H1 (cell line): ENCODE measurements at regions not wholly inside any gene's neighbourhood (a gene's known extent, or its start where the extent isn't known, plus 50 kb on each side); places are given as distances from the start of the nearest gene placed in this dataset.

Source experiments
- CTCF ChIA-PET: fragments of 300-600 bp; sonication (Branson Sonifier 250); formaldehyde crosslinking; loops from one replicate; lab custom pipeline; 2021; ENCODE audit not compliant: partially characterized antibody; lab: Charles Lee
- POLR2A ChIA-PET: fragments of 300-600 bp; sonication (Branson Sonifier 250); formaldehyde crosslinking; loops from one replicate; lab custom pipeline; 2021; ENCODE audit warnings: inconsistent platforms; ENCODE audit not compliant: partially characterized antibody; lab: Charles Lee
- DNase-seq, 2 experiments: peaks; one replicate each; pipeline versions ENCODE4 v3.0.0 to v3.0.0-alpha.2; 2010 to 2022; ENCODE audit warnings: low spot score in 2 of 2, low read depth in 1 of 2, mixed read lengths in 1 of 2
- FAIRE-seq: peaks from 2 replicates; lab custom pipeline; 2011; peaks lifted over from hg19 to GRCh38; lab: Jason Lieb, UNC
- H2AFZ ChIP-seq: 2 replicates; pipeline ENCODE4 v1.8.1; 2012; ENCODE audit warnings: low read length, inconsistent platforms
- H2AK5ac ChIP-seq: 2 replicates; pipeline ENCODE4 v1.6.1; 2013; ENCODE audit warnings: low read depth, low read length
- H2BK120ac ChIP-seq: replicated peaks from 2 replicates; pipeline ENCODE3; 2013; ENCODE audit warnings: low read depth, low read length, inconsistent platforms
- H2BK12ac ChIP-seq: 2 replicates; pipeline ENCODE4 v1.6.1; 2013; ENCODE audit warnings: low read depth, low read length
- H2BK15ac ChIP-seq: 2 replicates; pipeline ENCODE4 v1.6.1; 2013; ENCODE audit warnings: low read length
- H2BK20ac ChIP-seq: 2 replicates; pipeline ENCODE4 v1.6.1; 2013; ENCODE audit warnings: low read length
- H2BK5ac ChIP-seq: 2 replicates; pipeline ENCODE4 v1.6.1; 2013; ENCODE audit warnings: low read depth, low read length
- H3K14ac ChIP-seq: 2 replicates; pipeline ENCODE4 v1.6.1; 2013; ENCODE audit warnings: inconsistent platforms; ENCODE audit not compliant: insufficient read length
- H3K18ac ChIP-seq: 2 replicates; pipeline ENCODE4 v1.6.1; 2013; ENCODE audit warnings: low read length; ENCODE audit errors: extremely low read depth
- H3K23ac ChIP-seq: 2 replicates; pipeline ENCODE4 v1.6.1; 2013; ENCODE audit warnings: inconsistent platforms; ENCODE audit not compliant: insufficient read length
- H3K23me2 ChIP-seq: 2 replicates; pipeline ENCODE4 v1.6.1; 2013; ENCODE audit warnings: low read depth, low read length
- H3K27ac ChIP-seq: 2 replicates; pipeline ENCODE4 v1.6.1; 2011; ENCODE audit warnings: low read depth, low read length, inconsistent platforms
- H3K27me3 ChIP-seq, 4 experiments: replicated peaks in 1 of 4; 1 replicate in 1 of 4; 2 replicates in 3 of 4; pipeline versions ENCODE4 v1.6.1 to v1.8.1; 2011 to 2013; ENCODE audit warnings: low read length in 3 of 4, mild to moderate bottlenecking in 3 of 4, inconsistent platforms in 2 of 4, mixed read lengths in 2 of 4, moderate library complexity in 1 of 4; ENCODE audit not compliant: control insufficient read depth in 3 of 4, insufficient read depth in 3 of 4; ENCODE audit errors: extremely low read depth in 1 of 4
- H3K36me3 ChIP-seq, 4 experiments: 2 replicates each; pipeline versions ENCODE4 v1.6.1 to v1.8.1; 2011 to 2013; ENCODE audit warnings: mild to moderate bottlenecking in 4 of 4, low read length in 3 of 4, moderate library complexity in 2 of 4, control low read depth in 1 of 4, inconsistent platforms in 1 of 4; ENCODE audit not compliant: insufficient read depth in 4 of 4, control insufficient read depth in 2 of 4
- H3K4ac ChIP-seq: replicated peaks from 2 replicates; pipeline ENCODE3; 2013; ENCODE audit warnings: low read length, low read depth, mixed read lengths, inconsistent platforms; ENCODE audit not compliant: insufficient read length
- H3K4me1 ChIP-seq, 4 experiments: replicated peaks in 1 of 4; 1 replicate in 1 of 4; 2 replicates in 3 of 4; pipeline versions ENCODE4 v1.6.1 to v1.8.1; 2011 to 2013; ENCODE audit warnings: low read length in 3 of 4, inconsistent platforms in 2 of 4, mixed read lengths in 1 of 4; ENCODE audit not compliant: insufficient read depth in 4 of 4, control insufficient read depth in 3 of 4
- H3K4me2 ChIP-seq, 2 experiments: 2 replicates each; pipeline versions ENCODE4 v1.6.1 to v1.8.1; 2011 to 2013; ENCODE audit warnings: low read depth in 2 of 2, low read length in 2 of 2, control low read depth in 1 of 2, inconsistent platforms in 1 of 2, mild to moderate bottlenecking in 1 of 2; ENCODE audit not compliant: insufficient read depth in 1 of 2
- H3K4me3 ChIP-seq, 4 experiments: fragments of 200-600, 300-600 bp in 1 of 4; sonication (generic), shearing (Covaris generic), sonication (Bioruptor Twin) in 1 of 4; 2 replicates each; pipeline versions ENCODE4 v1.5.1 to v1.8.1; 2011 to 2016; ENCODE audit warnings: low read length in 4 of 4, low read depth in 3 of 4, control low read depth in 2 of 4, inconsistent platforms in 2 of 4, mild to moderate bottlenecking in 2 of 4, mixed read lengths in 1 of 4, moderate library complexity in 1 of 4; ENCODE audit not compliant: insufficient read depth in 2 of 4; ENCODE audit errors: extremely low read depth in 1 of 4
- H3K56ac ChIP-seq: replicated peaks from 2 replicates; pipeline ENCODE3; 2013; ENCODE audit warnings: low read depth, mild to moderate bottlenecking, mixed read lengths, low read length, inconsistent platforms; ENCODE audit not compliant: insufficient read length
- H3K79me1 ChIP-seq: 2 replicates; pipeline ENCODE4 v1.6.1; 2013; ENCODE audit warnings: low read depth, low read length, control low read depth
- H3K79me2 ChIP-seq, 2 experiments: 2 replicates each; pipeline versions ENCODE4 v1.6.1 to v1.8.1; 2012 to 2013; ENCODE audit warnings: low read length in 2 of 2, mild to moderate bottlenecking in 2 of 2, inconsistent platforms in 1 of 2; ENCODE audit not compliant: insufficient read depth in 2 of 2, control insufficient read depth in 1 of 2
- H3K9ac ChIP-seq, 4 experiments: replicated peaks in 1 of 4; 1 replicate in 1 of 4; 2 replicates in 3 of 4; pipeline versions ENCODE4 v1.6.1 to v1.8.1; 2011 to 2013; ENCODE audit warnings: low read depth in 3 of 4, low read length in 3 of 4, control low read depth in 2 of 4, mild to moderate bottlenecking in 2 of 4, moderate library complexity in 2 of 4, inconsistent platforms in 1 of 4; ENCODE audit errors: extremely low read depth in 1 of 4
- H3K9me3 ChIP-seq, 2 experiments: 2 replicates each; pipeline versions ENCODE4 v1.6.1 to v1.8.1; 2012 to 2013; ENCODE audit warnings: mild to moderate bottlenecking in 2 of 2, moderate library complexity in 2 of 2, control low read depth in 1 of 2, inconsistent platforms in 1 of 2, low read depth in 1 of 2, low read length in 1 of 2, mixed read lengths in 1 of 2; ENCODE audit not compliant: insufficient read depth in 2 of 2
- H4K20me1 ChIP-seq, 2 experiments: replicated peaks in 1 of 2; 2 replicates each; pipeline versions ENCODE3 to v1.8.1; 2011 to 2013; ENCODE audit warnings: inconsistent platforms in 2 of 2, low read length in 2 of 2, mild to moderate bottlenecking in 1 of 2; ENCODE audit not compliant: insufficient read depth in 2 of 2, control insufficient read depth in 1 of 2
- H4K5ac ChIP-seq: 2 replicates; pipeline ENCODE4 v1.6.1; 2013; ENCODE audit warnings: low read length, low read depth, mixed read lengths, inconsistent platforms; ENCODE audit not compliant: insufficient read length
- H4K8ac ChIP-seq: 2 replicates; pipeline ENCODE4 v1.8.0; 2013; ENCODE audit warnings: mild to moderate bottlenecking, moderate library complexity, low read length, inconsistent platforms; ENCODE audit not compliant: insufficient read depth; ENCODE audit errors: extremely low read depth
- H4K91ac ChIP-seq: replicated peaks from 2 replicates; pipeline ENCODE3; 2013; ENCODE audit warnings: low read length, mixed read lengths, inconsistent platforms; ENCODE audit not compliant: insufficient read length
- CHD1 ChIP-seq: IDR thresholded peaks from 2 replicates; pipeline ENCODE4 v1.6.1; 2012; ENCODE audit warnings: low read depth, low read length, improper control_type of control experiment
- CTBP2 ChIP-seq: IDR thresholded peaks from 2 replicates; pipeline ENCODE4 v1.7.0; 2011; ENCODE audit warnings: borderline replicate concordance, mild to moderate bottlenecking, moderate library complexity, mixed read lengths, low read length; ENCODE audit not compliant: insufficient read depth, insufficient read length
- SRF ChIP-seq: IDR thresholded peaks from 2 replicates; pipeline ENCODE4 v1.6.1; 2011; ENCODE audit warnings: mild to moderate bottlenecking, low read depth, low read length, moderate library complexity
- TAF1 ChIP-seq: IDR thresholded peaks from 2 replicates; pipeline ENCODE4 v1.6.1; 2011; ENCODE audit warnings: mild to moderate bottlenecking, low read depth, low read length
- WGBS, 2 experiments: shearing (Covaris generic) in 1 of 2; methylation state at CpG; one replicate each; pipeline versions ENCODE4 v1.1.6 to v1.1.7; 2013 to 2015; ENCODE audit warnings: low lambda C conversion rate in 2 of 2, mixed read lengths in 2 of 2, inconsistent platforms in 1 of 2, low coverage in 1 of 2, missing lambda C conversion rate in 1 of 2; ENCODE audit not compliant: insufficient replicate concordance in 2 of 2, insufficient coverage in 1 of 2, insufficient read length in 1 of 2; ENCODE audit errors: extremely low coverage in 1 of 2, missing lambda C conversion rate in 1 of 2; 5-methylcytosine and 5-hydroxymethylcytosine counted together

DNA sequence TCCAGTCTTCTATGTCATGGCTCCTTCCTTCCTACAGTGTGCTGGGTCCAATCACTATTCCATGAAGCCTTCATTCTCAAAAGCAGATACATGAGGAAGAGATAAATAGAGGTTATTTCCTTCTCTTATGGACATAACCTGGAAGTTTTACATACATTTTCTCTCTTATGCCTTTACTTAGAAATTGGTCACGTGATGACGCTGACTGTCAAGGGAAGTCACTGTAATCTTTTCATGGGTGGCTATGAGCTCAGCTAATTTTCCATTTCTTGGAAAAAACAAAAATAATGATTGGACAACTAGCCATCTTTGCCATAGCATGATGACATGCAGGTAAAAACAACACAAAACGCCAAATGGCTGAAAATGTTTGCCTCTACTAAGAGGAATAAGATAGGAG lies 151.6 kb upstream of the PRSS16 start:
- POLR2A ChIA-PET: no interaction called here
- peak overlapping the region; percentile 73 to 86; a peak in 3 of 4 replicates for H3K4me2 ChIP-seq

More for the DNA sequence above, 151.6 kb upstream of the PRSS16 start:
- TF ChIP-seq SRF (no peak), CHD1 (no peak), TAF1 (no peak), CTBP2 (no peak)
- Histone ChIP-seq H2BK5ac (no peak overlapping the region), H3K23me2 (peaks cover 6% of the 10 kb centered on the region), H4K91ac (no peak overlapping the region), H3K27me3 (no peaks in the 10 kb centered on the region; a peak in 1 of 7 replicates), H3K79me1 (no peaks in the 10 kb centered on the region), H2BK20ac (no peak overlapping the region), H3K36me3 (no peaks in the 10 kb centered on the region), H3K4me3 (peak overlapping the region in 2 of 4 experiments; percentile 81 to 85; a peak in 3 of 8 replicates), H2BK12ac (no peak overlapping the region), H3K23ac (no peak overlapping the region), H3K4me1 (no peaks in the 10 kb centered on the region; a peak in 2 of 7 replicates), H2AK5ac (no peak overlapping the region), H3K56ac (no peak overlapping the region), H3K4ac (no peak overlapping the region), H3K27ac (no peak overlapping the region), H3K18ac (no peak overlapping the region), H3K9me3 (no peaks in the 10 kb centered on the region), H4K8ac (no peak overlapping the region), H4K5ac (no peak overlapping the region), H2BK15ac (no peak overlapping the region), H2BK120ac (no peak overlapping the region), H2AFZ (no peak overlapping the region), H3K14ac (no peak overlapping the region), H3K9ac (no peak overlapping the region), H3K79me2 (no peaks in the 10 kb centered on the region), H4K20me1 (no peaks in the 10 kb centered on the region)
- CTCF ChIA-PET: no interaction called here
- no peak for DNase-seq
- 67% methylated on average over 3 of the region's 3 CpGs; no CpG with 5 or more reads in 1 of the 2 experiments for WGBS, 2 experiments
- FAIRE-seq: no peak
